LoVo (cell line): ENCODE measurements at regions not wholly inside any gene's neighbourhood (a gene's known extent, or its start where the extent isn't known, plus 50 kb on each side); places are given as distances from the start of the nearest gene placed in this dataset.

ENCODE experiments used
- DNase-seq: peaks from one replicate; pipeline ENCODE4 v3.0.0-alpha.2; 2016; ENCODE audit warnings: low spot score

DNA sequence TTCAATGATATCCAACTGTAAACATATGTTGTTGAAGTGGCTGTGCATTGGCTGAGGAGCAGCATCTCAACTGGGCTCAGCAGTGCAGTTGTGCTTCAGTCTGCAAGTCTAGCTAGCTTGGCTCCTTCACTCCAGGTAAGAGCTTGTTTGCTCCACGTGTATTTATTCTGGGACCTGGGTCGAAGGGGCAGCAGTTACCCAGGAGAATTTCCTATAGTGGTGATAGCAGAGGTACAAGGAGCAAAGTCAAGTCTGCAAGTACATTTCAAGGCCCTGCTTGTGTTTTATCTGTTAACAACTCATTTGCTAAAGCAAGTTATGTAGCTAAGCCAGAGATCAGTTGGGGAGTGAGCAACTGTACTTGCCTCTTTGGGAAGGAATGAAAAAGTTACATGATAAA lies 286.2 kb upstream of the UMPS start:
- no peak for DNase-seq

DNA sequence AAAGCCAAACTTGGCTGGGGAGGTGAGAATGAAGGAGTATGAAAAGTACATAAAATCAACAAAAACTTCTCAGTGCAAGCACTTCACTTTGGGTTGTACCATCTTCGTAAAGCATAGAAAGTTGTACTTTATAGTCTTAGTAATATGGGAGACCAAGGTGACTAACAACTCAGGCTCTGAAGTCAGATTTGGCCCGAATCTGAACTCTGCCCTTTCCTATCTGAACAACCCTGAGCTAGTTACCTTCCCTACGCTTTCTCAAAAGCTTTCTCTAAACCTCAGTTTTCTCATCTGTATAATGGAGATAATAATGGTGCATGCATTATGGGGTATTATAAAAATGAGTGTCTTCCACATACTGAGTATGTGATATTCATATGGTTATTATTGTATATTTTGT lies 285.4 kb upstream of the UMPS start:
- no peak for DNase-seq

DNA sequence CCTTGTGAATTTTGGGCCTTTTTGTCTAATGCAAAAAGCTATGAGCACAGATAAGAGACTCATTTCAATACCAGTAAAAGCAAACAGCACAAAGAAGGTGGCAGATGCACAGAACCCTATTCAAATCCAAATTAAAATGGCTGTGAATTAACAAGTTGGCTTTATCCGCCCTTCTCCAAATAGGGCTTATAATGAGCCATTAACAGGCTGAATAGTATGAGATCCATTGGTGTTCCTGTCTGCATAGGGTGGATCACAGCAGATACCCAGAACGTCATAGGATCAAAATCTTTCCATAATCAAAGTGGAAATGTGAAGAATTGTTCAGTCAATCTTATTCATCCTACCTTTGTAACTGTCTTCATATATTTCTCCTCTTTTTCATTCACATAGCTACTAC lies 282.4 kb upstream of the UMPS start:
- DNase-seq = no peak

DNA sequence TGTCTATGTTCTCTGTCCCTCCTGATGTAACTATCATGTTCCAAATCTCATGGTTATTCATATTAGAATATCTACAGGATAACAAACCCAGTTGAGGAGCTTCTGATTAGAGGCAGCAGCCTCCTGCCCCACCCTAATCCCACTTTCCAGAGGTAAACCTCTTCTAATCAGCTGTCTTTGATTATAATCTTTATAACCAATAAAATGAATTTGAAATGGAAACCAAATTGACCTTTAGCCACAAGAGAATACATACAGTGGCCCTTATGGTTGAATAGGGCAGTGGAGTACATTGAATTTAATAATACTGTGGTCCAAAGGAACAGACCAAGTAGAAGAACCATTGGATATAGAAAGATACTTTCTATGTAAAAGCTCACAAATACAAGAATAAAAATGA lies 281.3 kb upstream of the UMPS start:
- DNase-seq = no peak

DNA sequence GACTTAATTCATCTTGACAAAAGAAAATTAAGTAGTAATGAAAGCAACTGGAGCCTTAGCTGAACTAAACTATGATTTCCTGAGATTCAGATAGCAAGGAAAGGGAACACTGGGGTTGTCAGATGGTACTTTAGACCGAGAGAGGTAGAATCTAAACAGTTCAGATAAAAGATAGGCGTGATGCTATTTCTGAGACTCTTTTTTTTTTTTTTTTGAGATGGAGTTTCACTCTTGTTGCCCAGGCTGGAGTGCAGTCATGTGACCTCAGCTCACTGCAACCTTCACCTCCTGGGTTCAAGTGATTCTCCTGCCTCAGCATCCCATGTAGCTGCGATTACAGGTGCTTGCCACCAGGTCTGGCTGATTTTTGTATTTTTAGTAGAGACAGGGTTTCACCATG lies 279.9 kb upstream of the UMPS start:
- no peak for DNase-seq

DNA sequence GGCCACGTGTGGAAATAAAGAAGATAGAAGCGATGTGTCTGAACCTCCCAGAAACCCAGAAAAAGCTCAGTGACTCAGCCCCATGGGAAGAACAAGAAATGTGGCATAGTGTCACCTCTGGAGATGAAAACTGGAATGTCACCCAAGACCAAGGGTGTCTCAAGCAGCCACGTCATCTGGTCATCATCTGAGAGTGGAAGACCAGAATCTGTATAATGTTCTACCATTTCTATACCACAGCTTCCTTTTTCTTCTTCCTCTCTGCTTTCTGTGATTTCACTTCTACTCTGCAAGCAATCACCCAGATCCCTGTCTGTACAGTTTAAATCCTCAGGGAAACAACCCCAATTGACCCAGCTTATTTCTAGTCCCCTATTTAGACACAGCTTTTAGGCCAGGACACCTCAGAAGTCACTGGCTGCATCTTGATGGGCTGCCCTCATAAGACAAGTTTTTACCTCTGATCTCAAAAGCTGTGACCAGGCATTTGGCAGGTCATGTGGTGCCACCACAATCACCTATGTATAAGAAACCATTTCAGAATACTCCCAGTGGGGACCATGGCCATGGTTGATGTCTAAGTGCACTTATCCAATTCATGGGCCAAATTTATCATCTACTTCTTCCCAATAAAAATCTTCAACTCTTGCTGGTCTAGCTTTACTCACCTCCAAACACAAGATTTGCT lies 278.5 kb upstream of the UMPS start:
- no peak for DNase-seq

DNA sequence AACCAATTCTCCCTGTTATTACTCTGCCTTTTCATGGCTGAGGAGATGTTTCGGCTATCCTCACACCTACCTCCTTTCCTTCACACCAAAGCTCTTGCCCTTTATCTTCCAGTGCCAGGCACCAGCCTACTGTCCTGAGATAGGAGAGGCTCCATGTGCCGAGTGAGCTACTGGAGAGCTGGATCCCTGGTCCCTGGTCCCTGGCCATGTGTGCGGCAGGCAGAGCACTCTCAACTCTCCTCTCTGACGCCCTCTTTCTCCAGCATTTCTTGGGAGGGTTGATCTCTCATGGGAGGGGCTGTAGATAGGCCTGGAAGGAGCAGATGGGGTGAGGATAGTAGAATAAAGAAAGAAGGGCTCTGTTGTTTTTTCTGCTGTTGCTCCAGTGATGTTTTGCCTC lies 277.1 kb upstream of the UMPS start:
- no peak for DNase-seq

DNA sequence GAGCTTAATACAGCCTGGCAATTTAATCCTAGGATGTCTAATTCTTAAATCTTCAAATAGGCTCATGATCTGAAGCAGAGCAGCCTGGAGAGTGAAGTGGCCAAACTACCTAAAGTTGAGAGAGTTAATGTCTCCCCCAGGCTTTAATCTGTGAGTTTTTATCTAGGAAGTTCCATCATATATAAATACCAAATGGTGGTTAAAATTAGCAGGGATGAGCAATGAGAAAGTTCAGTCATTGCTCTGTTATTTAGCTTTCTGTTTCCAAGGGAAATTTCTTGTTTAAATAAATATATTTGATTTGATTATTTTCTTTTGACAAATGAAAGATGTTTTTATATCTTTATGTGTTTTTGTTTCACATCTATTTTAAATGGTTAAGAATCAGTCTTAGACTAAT lies 274.4 kb upstream of the UMPS start:
- no peak for DNase-seq

DNA sequence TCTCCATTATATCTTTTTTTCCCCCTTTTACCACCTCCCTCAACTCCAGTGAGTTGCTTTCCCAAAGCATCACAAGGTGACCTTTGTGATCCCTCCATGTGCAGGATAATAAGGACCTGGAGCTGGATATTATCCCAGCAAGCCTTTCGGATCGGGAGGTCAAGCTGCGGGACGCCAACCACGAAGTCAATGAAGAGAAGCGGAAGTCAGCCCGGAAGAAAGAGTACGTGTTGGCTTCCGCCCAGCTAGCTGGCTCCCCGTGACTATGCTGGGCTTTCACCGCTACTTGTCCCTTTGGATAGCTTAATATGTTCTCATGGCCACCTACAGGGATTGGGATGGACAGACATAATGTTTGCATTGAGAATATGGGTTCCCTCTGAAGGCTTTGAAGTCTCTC lies 273.7 kb upstream of the UMPS start:
- DNase-seq = no peak

DNA sequence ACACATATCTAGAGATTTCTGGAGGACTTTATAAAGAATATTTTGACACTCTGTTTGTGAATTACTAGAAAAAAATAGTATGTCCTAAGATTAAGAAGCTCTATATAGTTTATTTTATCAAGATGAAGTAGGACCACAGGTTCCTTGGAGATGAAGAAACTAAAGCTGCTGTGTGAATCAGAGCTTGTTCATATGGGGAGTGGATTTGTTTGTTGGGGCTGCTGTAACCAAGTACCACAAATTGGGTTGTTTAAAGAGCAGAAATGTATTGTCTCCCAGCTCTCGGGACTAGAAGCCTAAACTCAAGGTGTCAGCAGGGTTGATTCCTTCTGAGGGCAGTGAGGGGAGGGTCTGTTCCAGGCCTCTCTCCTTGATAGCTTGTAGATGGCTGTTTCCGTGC lies 270.6 kb upstream of the UMPS start:
- DNase-seq = no peak

DNA sequence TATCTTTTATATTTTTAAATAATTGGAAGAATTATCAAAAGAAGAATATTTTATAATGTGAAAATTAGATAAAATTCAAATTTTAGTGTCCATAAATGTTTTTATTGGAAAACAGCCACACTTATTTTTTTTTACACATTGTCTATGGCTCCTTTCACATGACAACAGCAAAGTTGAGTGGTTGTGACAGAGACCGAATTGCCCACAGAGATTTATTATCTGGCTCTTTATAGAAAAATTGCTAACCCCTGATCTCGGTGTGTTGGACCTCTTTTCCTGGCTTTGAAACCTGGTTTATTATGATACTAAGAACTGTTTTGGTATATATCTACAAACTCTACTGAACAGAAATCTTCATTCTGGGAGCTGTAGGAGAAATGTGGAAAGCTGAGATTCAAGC lies 269.1 kb upstream of the UMPS start:
- no peak for DNase-seq

DNA sequence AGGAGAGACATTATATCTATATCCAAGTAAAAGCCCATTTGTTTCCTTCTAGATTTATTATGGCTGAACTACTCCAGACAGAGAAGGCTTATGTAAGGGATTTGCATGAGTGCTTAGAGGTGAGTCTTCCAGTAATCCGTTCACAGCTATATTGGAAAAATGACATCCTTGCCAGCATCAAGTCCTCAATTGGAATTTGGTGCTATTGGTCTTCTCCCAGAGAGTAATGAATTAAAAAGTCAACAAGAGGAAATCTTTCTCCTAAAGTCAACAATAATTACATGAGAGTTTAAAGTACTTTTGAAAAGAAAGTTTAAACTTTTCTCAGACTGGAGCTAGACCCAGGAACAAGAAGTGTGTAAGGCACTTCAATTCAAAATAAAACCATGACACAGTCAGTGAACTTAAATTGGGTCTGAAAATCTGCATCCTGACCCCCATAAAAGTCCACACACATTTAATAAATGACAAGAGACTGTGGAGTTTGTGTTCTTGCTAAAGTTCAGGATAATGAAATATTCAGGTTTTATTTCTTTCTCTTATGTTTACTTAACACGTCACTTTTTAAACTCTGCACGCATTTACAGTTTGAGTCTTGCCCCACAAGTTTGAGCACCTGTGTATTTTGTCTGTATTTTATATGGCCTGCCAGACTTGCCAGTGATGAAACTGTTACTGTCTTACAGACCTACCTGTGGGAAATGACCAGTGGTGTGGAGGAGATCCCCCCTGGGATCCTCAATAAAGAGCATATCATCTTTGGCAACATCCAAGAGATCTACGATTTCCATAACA lies 268.2 kb upstream of the UMPS start:
- DNase-seq = no peak

DNA sequence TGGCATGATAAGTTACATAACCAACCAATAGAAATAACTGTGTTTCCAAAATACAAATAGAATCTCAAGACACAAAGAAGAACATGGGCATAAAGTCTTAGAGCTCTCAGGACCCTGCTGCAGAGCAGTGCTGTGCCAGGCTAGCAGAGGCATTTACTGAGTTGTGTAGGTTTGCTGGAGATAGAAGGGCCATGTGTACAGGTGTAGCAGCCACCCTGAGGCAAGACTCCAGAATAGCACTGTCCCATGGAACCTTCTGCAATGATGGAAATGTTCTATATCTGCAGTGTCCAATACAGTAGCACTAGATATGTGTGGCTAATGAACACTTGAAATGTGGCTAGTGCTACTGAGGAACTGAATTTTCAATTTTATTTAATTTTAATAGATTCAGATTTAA lies 267.0 kb upstream of the UMPS start:
- no peak for DNase-seq

DNA sequence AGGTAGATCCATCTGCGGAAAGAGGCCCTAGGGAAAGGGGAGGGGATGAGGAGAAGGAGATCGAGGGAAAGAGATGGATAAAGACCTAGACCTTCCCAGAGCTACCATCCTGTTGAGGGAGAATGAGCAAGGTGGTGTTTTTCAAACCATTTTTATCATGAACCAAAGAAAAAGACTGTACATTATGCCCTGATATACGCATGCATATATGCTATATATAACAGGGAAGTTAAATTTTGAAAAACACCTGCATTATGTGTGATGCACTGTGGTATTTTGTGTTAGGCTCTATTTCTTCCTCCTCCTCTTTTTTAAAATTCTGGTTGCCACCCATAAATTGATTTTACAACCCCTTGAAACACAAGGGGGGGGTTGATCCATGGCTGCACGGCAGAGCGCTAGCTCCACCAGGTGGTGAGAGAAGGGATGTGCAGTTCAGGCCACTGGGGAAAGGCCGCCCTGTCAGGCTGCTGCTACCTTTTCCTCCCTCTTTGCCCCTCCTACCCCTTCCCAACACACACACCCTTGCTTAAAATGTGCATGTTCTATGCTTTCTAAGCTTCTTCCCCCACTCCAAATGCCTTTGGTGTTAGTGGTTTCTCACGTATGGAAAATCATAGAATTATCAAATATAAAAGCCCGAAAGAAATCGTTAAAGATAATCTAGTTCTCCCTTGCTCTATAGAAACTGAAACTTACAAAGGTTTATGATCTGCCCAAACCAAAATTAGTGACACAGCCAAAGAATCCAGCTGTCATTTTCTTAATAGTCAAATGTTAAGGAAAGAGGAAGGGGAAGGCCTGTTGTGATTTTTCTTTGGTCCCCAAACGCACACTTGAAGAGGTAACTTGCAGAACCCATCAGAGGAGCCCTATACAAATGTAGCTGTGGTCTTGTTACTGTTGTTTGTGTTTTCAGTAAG lies 262.0 kb upstream of the UMPS start:
- DNase-seq = peak; percentile 59

DNA sequence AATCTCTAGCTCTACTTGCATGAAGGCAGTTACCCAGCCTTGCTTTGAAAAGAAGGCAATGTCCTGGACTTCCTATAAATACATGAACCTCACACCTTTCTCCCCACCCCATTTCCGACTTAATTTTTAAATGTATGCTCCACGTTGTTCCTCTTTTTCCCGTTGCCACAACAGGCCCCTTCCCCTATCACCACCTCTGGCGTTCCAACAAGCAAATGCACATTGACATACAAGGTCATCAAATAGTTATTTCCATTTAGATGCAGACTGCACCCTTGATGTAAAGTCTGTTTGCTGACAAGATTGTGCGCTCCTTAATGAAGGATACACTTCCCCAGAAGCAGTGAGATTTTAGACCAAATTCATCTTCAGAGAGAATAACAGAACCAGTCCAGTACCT lies 260.7 kb upstream of the UMPS start:
- no peak for DNase-seq

DNA sequence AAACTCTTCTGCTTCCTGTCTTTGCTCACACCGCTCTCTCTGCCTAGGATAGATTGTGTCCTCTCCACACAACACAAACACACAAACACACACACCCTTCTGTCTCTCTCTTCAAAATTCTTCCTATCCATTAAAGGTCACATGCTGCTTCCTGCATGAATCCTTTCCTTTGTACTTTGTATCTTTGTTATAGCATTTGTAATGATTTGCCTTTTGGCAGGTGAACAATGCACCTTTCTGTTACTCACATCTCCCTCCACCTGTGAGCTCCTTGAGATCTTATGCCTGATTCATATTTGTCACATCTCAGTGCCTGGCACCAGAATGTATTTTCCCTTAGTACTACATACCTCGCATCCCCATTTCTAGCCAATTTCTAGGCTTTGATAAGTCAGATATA lies 251.4 kb upstream of the UMPS start:
- DNase-seq = no peak

DNA sequence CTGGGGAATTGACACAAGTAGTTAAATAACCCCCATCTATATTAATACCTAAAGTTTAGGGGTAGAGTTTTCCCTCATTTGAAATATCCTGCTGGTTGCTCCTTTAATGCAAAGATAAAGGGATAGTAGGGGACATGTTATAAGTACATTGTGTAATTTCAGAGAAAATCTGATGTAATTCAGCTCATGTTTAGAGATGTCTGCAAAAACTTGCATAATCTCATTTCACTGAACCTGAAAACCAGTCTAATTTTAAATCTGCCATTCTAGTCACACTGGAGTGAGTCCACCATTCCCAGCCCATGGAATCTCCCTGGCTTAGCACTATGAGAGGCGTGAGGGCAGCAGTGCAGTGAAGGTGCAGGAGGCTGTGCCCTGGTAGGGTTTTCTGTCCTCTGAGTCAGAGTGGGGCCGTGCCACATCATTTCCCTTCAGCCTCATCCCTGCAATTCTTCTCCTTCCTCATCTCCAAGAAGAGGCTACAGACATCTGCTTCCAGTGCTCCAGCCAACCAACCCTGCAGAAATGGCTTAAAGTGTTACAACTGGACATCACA lies 246.3 kb upstream of the UMPS start:
- DNase-seq = no peak

DNA sequence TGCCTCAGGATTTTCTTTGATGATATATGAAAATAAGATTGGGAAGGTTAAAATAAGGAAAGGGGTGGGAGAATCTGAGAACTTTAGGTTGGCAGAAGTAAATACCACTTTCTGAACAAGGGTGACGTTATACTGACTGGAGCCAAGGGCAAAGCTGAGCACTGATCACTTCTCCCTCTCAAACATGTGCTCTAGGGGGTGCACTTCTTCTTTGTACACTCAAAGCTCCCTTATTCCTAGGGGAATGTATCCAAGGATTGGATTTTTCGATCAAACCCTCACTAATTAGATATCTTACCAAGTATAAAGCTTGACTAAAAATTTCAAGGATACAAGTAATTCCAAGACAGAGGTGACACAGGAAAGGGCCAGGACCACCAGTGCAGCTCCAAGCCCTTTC lies 243.9 kb upstream of the UMPS start:
- no peak for DNase-seq

DNA sequence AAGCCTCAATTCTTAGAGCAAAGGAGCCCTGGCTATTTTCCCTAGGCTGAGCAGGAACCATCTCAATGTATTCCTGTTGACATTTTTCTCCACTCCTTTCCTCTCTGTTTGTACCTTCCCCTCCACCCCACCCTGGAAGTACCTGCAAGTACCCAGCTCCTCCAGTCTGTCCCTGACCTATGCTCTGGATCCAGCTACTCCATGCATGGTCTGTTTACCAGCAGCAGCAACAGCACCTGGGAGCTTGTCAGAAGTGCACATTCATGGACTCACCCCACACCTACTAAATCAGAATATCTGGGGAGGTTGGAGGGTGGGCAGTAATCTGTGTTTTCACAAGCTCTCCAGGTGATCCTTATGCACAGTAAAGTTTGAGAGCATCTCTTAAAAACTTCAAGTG lies 240.7 kb upstream of the UMPS start:
- DNase-seq = no peak

DNA sequence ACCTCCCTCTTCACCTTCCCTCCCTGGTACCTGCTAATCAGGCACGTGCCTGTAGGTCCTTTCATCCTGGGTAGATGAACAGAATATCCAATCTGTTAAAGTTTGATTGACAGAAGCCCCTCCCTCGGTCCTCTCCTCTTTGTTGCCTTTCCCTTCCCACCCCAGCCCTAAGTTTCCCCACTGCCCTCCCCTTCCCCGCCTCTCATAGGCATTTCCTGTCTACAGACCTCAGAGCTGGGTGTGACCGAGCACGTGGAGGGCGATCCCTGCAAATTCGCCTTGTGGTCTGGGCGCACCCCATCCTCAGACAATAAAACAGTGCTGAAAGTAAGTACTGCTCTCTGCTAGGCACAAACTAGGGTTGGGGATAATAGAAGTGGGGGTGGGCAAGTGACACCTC lies 239.2 kb upstream of the UMPS start:
- peak; percentile 56 for DNase-seq

DNA sequence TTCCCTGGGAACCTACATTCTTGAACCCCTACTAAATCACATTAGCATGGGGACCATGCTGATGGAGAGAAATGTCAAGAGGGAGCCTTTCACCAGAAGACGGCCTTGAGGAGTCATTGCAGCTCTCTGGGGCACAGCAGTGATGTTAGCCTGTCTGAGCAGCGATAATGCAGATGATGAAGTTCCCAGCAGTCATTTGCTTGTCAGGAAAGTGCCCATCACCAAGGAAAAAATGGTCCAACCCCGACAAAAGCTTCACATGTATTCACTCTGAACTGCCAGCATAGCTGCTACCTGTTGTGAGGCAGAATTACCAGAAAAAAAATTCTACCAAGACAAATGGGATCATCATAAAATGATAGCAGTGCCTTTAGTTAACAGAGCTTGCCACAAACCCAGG lies 238.4 kb upstream of the UMPS start:
- no peak for DNase-seq

DNA sequence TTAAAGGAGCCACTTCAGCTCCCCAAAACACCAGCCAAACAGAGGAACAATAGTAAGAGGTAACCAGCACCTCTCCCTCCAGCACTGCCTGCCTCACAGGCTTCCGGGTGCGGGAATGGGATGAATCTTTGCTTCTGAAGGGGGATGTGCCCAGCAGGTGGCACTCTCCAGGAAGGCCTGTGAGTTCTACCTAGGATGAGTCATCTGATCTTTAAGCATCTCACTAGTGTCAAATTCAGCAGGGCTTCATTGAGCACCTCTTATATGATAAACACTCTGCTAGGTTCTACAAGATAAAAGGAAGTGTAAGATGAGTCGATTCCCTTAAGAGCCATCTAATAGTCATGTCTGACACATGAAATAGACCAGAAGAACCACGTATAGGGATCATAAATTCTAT lies 237.4 kb upstream of the UMPS start:
- peak; percentile 74 for DNase-seq

DNA sequence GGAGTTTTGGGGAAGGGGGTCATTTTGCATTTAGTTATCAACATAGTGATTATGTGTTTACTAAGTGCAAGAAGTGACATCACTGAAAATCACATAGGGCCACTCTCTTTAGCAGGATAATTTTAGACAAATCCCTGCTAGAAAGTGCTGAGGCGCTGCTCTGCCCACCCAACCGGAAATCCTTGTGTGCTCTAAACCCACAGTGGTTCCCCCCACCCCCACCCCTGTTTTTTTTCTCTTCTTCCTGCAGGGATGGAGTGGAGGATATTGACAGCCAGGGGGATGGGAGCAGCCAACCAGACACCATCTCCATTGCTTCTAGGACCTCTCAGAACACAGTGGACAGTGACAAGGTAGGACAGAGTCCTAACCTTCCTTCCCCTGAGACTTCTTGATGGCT lies 234.2 kb upstream of the UMPS start:
- DNase-seq = no peak
